ENCODE measurements at regions not wholly inside any gene's neighbourhood (a gene's known extent, or its start where the extent isn't known, plus 50 kb on each side); places are given as distances from the start of the nearest gene placed in this dataset.

- H3K36me3 ChIP-seq (ENCODE audit: insufficient read depth, low read length) = no peaks in the 10 kb centered on the region
- intact Hi-C loops (cut with micrococcal nuclease; ENCODE audit: unreplicated experiment) = no loop called here
- CTCF ChIA-PET (ENCODE audit: unreplicated experiment) = no interaction called here
- H3K79me2 ChIP-seq (ENCODE audit: insufficient read depth, low read depth, low read length) = no peaks in the 10 kb centered on the region
- POLR2A ChIA-PET = no interaction called here
- DNase-seq (ENCODE audit: low spot score) = no peak
- no peaks in the 10 kb centered on the region for H3K4me1 ChIP-seq (ENCODE audit: insufficient read depth, low read length, poor library complexity, severe bottlenecking)
- H2AFZ ChIP-seq (ENCODE audit: low read length) = no peak overlapping the region
- BruUV-seq (replicated peaks) = no TSS peak
- no peak overlapping the region for H3K4me3 ChIP-seq (ENCODE audit: low read depth, low read length, poor library complexity, severe bottlenecking)
- H3K27ac ChIP-seq (ENCODE audit: low read depth, low read length, poor library complexity, severe bottlenecking) = no peak overlapping the region
- H3K9me3 ChIP-seq (ENCODE audit: low read length) = no peaks in the 10 kb centered on the region
- no peaks in the 10 kb centered on the region for H4K20me1 ChIP-seq (ENCODE audit: insufficient read depth, low read length)
- H3K9me2 ChIP-seq (ENCODE audit: insufficient read depth, low read length) = no peaks in the 10 kb centered on the region
- no peak overlapping the region for H3K4me2 ChIP-seq (ENCODE audit: low read length)
- no peak for TF ChIP-seq CTCF (conservative IDR thresholded peaks at IDR 0.05; ENCODE audit: low read length)
Observed at GRCh38 chr5:166503506-166503905, 1787.9 kb upstream of the WWC1 start.

- H3K4me1 ChIP-seq (ENCODE audit: insufficient read depth, low read length, poor library complexity, severe bottlenecking) = no peaks in the 10 kb centered on the region
- no peaks in the 10 kb centered on the region for H3K79me2 ChIP-seq (ENCODE audit: insufficient read depth, low read depth, low read length)
- intact Hi-C loops (cut with micrococcal nuclease; ENCODE audit: unreplicated experiment) = no loop called here
- POLR2A ChIA-PET = no interaction called here
- H3K9me2 ChIP-seq (ENCODE audit: insufficient read depth, low read length) = no peaks in the 10 kb centered on the region
- no peaks in the 10 kb centered on the region for H3K9me3 ChIP-seq (ENCODE audit: low read length)
- CTCF ChIA-PET (ENCODE audit: unreplicated experiment) = no interaction called here
- H4K20me1 ChIP-seq (ENCODE audit: insufficient read depth, low read length) = no peaks in the 10 kb centered on the region
- H3K27ac ChIP-seq (ENCODE audit: low read depth, low read length, poor library complexity, severe bottlenecking) = no peak overlapping the region
- H2AFZ ChIP-seq (ENCODE audit: low read length) = no peak overlapping the region
- no peak overlapping the region for H3K4me2 ChIP-seq (ENCODE audit: low read length)
- no peaks in the 10 kb centered on the region for H3K36me3 ChIP-seq (ENCODE audit: insufficient read depth, low read length)
- DNase-seq (ENCODE audit: low spot score) = no peak
- BruUV-seq (replicated peaks) = no TSS peak
- no peak for TF ChIP-seq CTCF (conservative IDR thresholded peaks at IDR 0.05; ENCODE audit: low read length)
- no peak for TF ChIP-seq EZH2phosphoT487 (IDR thresholded peaks at IDR 0.05; ENCODE audit: borderline replicate concordance, low read depth, low read length)
- no peak overlapping the region for H3K4me3 ChIP-seq (ENCODE audit: low read depth, low read length, poor library complexity, severe bottlenecking)
Observed at GRCh38 chr5:166505067-166505466, 1786.4 kb upstream of the WWC1 start.

GRCh38 chr5:166505544-166505943, 1785.9 kb upstream of the WWC1 start:
- TF ChIP-seq EZH2phosphoT487 (IDR thresholded peaks at IDR 0.05; ENCODE audit: borderline replicate concordance, low read depth, low read length) = no peak
- no peak for TF ChIP-seq CTCF (conservative IDR thresholded peaks at IDR 0.05; ENCODE audit: low read length)
- H4K20me1 ChIP-seq (ENCODE audit: insufficient read depth, low read length) = no peaks in the 10 kb centered on the region
- H3K9me3 ChIP-seq (ENCODE audit: low read length) = no peaks in the 10 kb centered on the region
- H3K4me3 ChIP-seq (ENCODE audit: low read depth, low read length, poor library complexity, severe bottlenecking) = no peak overlapping the region
- H2AFZ ChIP-seq (ENCODE audit: low read length) = no peak overlapping the region
- H3K36me3 ChIP-seq (ENCODE audit: insufficient read depth, low read length) = no peaks in the 10 kb centered on the region
- no peaks in the 10 kb centered on the region for H3K9me2 ChIP-seq (ENCODE audit: insufficient read depth, low read length)
- no peak for DNase-seq (ENCODE audit: low spot score)
- ChIA-PET CTCF (ENCODE audit: unreplicated experiment) (no interaction called here), POLR2A (no interaction called here)
- H3K4me2 ChIP-seq (ENCODE audit: low read length) = no peak overlapping the region
- intact Hi-C loops (cut with micrococcal nuclease; ENCODE audit: unreplicated experiment) = no loop called here
- no peak overlapping the region for H3K27ac ChIP-seq (ENCODE audit: low read depth, low read length, poor library complexity, severe bottlenecking)
- H3K79me2 ChIP-seq (ENCODE audit: insufficient read depth, low read depth, low read length) = no peaks in the 10 kb centered on the region
- H3K4me1 ChIP-seq (ENCODE audit: insufficient read depth, low read length, poor library complexity, severe bottlenecking) = no peaks in the 10 kb centered on the region
- BruUV-seq (replicated peaks) = no TSS peak
